H1 (cell line): ENCODE measurements at regions not wholly inside any gene's neighbourhood (a gene's known extent, or its start where the extent isn't known, plus 50 kb on each side); places are given as distances from the start of the nearest gene placed in this dataset.

Experiments used
- BRCA1 ChIP-seq: IDR thresholded peaks from 2 replicates; pipeline ENCODE4 v1.6.1; 2012; ENCODE audit warnings: low read depth, low read length, improper control_type of control experiment
- CHD2 ChIP-seq: IDR thresholded peaks from 2 replicates; pipeline ENCODE4 v1.6.1; 2012; ENCODE audit warnings: low read length, improper control_type of control experiment
- EGR1 ChIP-seq: IDR thresholded peaks from 2 replicates; pipeline ENCODE4 v1.6.1; 2011; ENCODE audit warnings: low read depth, low read length, borderline replicate concordance
- JUN ChIP-seq: IDR thresholded peaks from 2 replicates; pipeline ENCODE4 v1.6.1; 2011; ENCODE audit warnings: low read depth, mild to moderate bottlenecking, improper control_type of control experiment, low read length
- KDM1A ChIP-seq: fragments of 200-600, 300-600 bp; sonication (generic); IDR thresholded peaks from 2 replicates; pipeline ENCODE4 v1.7.1; 2016; ENCODE audit warnings: mild to moderate bottlenecking, low read length, borderline replicate concordance
- PHF8 ChIP-seq: fragments of 200-600 bp; sonication (generic); conservative IDR thresholded peaks from 2 replicates; pipeline ENCODE4 v1.7.1; 2012; ENCODE audit warnings: low read depth, mild to moderate bottlenecking, inconsistent platforms, low read length, moderate library complexity
- POLR2AphosphoS5 ChIP-seq: IDR thresholded peaks from 2 replicates; pipeline ENCODE4 v1.6.1; 2011; ENCODE audit warnings: low read depth, low read length
- RAD21 ChIP-seq, 2 experiments: IDR thresholded peaks in 1 of 2; conservative IDR thresholded peaks in 1 of 2; 2 replicates each; pipeline ENCODE4 v1.6.1; 2011; ENCODE audit warnings: low read depth in 2 of 2, low read length in 2 of 2, improper control_type of control experiment in 1 of 2, inconsistent platforms in 1 of 2, mild to moderate bottlenecking in 1 of 2, moderate library complexity in 1 of 2
- RXRA ChIP-seq: IDR thresholded peaks from 2 replicates; pipeline ENCODE4 v1.6.1; 2011; ENCODE audit warnings: low read depth, mild to moderate bottlenecking, low read length, moderate library complexity; ENCODE audit not compliant: insufficient read depth
- TBP ChIP-seq: IDR thresholded peaks from 2 replicates; pipeline ENCODE4 v1.6.1; 2011; ENCODE audit warnings: low read depth, low read length, improper control_type of control experiment
- TF ChIP-seq, protein P1 (sequence below): IDR thresholded peaks from 2 replicates; pipeline ENCODE4 v1.6.1; 2012; ENCODE audit warnings: inconsistent platforms
- TF ChIP-seq, protein P2 (sequence below), 3 experiments: IDR thresholded peaks; 1 replicate in 2 of 3; 2 replicates in 1 of 3; pipeline versions ENCODE4 v1.5.1 to v1.6.1; 2011; ENCODE audit warnings: low read length in 3 of 3, mild to moderate bottlenecking in 3 of 3, inconsistent platforms in 2 of 3, low read depth in 1 of 3, moderate library complexity in 1 of 3; ENCODE audit not compliant: insufficient read depth in 1 of 3; ENCODE audit errors: control extremely low read depth in 1 of 3

DNA sequence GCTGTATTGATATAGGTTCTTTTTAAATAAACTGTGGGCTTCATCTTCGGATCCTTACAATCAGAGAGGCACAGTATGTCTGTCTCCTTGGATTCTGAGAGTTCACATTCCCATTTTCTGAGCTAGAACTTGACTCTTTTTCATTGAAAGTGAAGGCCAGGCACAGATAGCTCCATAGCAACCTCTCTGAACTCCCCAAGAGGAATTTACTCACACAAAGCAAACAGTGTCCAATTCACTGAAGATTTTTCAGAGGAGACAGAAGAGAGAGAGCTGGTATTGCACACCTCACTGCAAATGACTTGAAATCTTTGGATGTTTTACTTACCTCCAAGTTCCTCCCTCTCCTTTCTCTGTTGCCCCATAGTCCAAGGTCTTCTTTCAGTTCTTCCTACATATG is 130.9 kb upstream of the CASK start:
- TF ChIP-seq TBP = no peak
- no peak for TF ChIP-seq BRCA1
- no peak for TF ChIP-seq POLR2AphosphoS5
- TF ChIP-seq RAD21 (IDR thresholded peaks at IDR 0.05 in 1 of 2, conservative IDR thresholded peaks at IDR 0.05 in 1 of 2; ENCODE audit: low read depth in 2 of 2, low read length in 2 of 2) = no peak
- no peak for TF ChIP-seq PHF8
- no peak for TF ChIP-seq JUN
- no peak for TF ChIP-seq CHD2
- TF ChIP-seq, protein P1, sequence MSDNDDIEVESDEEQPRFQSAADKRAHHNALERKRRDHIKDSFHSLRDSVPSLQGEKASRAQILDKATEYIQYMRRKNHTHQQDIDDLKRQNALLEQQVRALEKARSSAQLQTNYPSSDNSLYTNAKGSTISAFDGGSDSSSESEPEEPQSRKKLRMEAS = no peak
- no peak for TF ChIP-seq KDM1A
- TF ChIP-seq, protein P2, sequence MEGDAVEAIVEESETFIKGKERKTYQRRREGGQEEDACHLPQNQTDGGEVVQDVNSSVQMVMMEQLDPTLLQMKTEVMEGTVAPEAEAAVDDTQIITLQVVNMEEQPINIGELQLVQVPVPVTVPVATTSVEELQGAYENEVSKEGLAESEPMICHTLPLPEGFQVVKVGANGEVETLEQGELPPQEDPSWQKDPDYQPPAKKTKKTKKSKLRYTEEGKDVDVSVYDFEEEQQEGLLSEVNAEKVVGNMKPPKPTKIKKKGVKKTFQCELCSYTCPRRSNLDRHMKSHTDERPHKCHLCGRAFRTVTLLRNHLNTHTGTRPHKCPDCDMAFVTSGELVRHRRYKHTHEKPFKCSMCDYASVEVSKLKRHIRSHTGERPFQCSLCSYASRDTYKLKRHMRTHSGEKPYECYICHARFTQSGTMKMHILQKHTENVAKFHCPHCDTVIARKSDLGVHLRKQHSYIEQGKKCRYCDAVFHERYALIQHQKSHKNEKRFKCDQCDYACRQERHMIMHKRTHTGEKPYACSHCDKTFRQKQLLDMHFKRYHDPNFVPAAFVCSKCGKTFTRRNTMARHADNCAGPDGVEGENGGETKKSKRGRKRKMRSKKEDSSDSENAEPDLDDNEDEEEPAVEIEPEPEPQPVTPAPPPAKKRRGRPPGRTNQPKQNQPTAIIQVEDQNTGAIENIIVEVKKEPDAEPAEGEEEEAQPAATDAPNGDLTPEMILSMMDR (IDR thresholded peaks at IDR 0.05; ENCODE audit: control extremely low read depth in 1 of 3, insufficient read depth in 1 of 3, low read depth in 1 of 3, low read length in 3 of 3) = no peak
- no peak for TF ChIP-seq RXRA
- TF ChIP-seq EGR1 = no peak
